Astrocyte (in vitro differentiated cells and primary cell): ENCODE measurements at regions not wholly inside any gene's neighbourhood (a gene's known extent, or its start where the extent isn't known, plus 50 kb on each side); places are given as distances from the start of the nearest gene placed in this dataset.

Experiments used
- CTCF ChIP-seq: IDR thresholded peaks from 2 replicates; pipeline ENCODE4 v1.5.1; 2011; ENCODE audit warnings: low read depth, mild to moderate bottlenecking, inconsistent platforms, low read length, moderate library complexity; ENCODE audit not compliant: insufficient read depth
- EZH2 ChIP-seq: IDR thresholded peaks from 2 replicates; pipeline ENCODE4 v1.6.1; 2012; ENCODE audit warnings: mild to moderate bottlenecking, low read length, inconsistent platforms; ENCODE audit not compliant: insufficient read depth

GRCh38 chr7:149644754-149645153 lies 128.6 kb downstream of the ZNF467 start:
- no peak for TF ChIP-seq CTCF
- TF ChIP-seq EZH2, result no peak
